RWPE1 (cell line): ENCODE measurements at regions not wholly inside any gene's neighbourhood (a gene's known extent, or its start where the extent isn't known, plus 50 kb on each side); places are given as distances from the start of the nearest gene placed in this dataset.

Experiments used
- CTCF ChIA-PET: fragments of 350-600 bp; sonication (Branson Sonifier 250); formaldehyde crosslinking; extraction: SDS; loops from one replicate; lab custom pipeline; 2021; lab: Yijun Ruan, JAX
- POLR2A ChIA-PET: fragments of 400-600 bp; formaldehyde crosslinking; extraction: SDS; loops from one replicate; lab custom pipeline; 2020; ENCODE audit warnings: antibody characterized with exemption; ENCODE audit not compliant: low non-redundant PET; lab: Yijun Ruan, JAX
- DNase-seq: peaks from one replicate; pipeline ENCODE4 v3.0.0; 2012; ENCODE audit warnings: low spot score
- H3K27ac ChIP-seq: fragments of 450-650 bp; 2 replicates; pipeline ENCODE4 v1.5.1; 2017
- CTCF ChIP-seq: fragments of 450-650 bp; conservative IDR thresholded peaks from 2 replicates; pipeline ENCODE4 v1.5.1; 2017; ENCODE audit warnings: low read depth, mild to moderate bottlenecking

- no peak for TF ChIP-seq CTCF
- CTCF ChIA-PET, result no interaction called here
- no peak overlapping the region for H3K27ac ChIP-seq
- no peak for DNase-seq
- POLR2A ChIA-PET, result no interaction called here
Measured at GRCh38 chr1:194081444-194081843, 895.0 kb upstream of the B3GALT2 start.

- TF ChIP-seq CTCF, result no peak
- H3K27ac ChIP-seq, result no peak overlapping the region
- DNase-seq, result no peak
- CTCF ChIA-PET, result no interaction called here
- POLR2A ChIA-PET, result no interaction called here
Measured at GRCh38 chr1:194080826-194081225, 894.4 kb upstream of the B3GALT2 start.

DNA sequence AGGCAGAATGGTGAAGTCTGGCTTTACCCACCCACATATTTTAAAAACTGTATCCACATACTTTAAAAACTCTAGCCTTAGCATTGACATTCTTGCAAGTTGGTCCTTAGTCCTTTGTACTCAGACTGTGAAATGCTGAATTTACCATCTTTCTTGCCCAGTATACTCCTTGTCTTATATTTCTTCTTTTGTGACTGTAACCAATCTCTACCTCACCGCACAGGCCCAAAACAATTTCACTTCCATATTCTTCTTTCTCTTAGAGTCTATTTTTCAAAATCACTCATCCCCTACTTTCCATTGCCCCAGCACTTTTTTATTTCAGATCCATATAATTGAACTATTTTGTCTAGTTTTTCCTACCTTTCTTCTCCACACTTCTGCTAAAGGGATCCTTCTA is 892.4 kb upstream of the B3GALT2 start:
- H3K27ac ChIP-seq, result no peak overlapping the region
- POLR2A ChIA-PET, result no interaction called here
- DNase-seq, result no peak
- CTCF ChIA-PET, result no interaction called here
- no peak for TF ChIP-seq CTCF

DNA sequence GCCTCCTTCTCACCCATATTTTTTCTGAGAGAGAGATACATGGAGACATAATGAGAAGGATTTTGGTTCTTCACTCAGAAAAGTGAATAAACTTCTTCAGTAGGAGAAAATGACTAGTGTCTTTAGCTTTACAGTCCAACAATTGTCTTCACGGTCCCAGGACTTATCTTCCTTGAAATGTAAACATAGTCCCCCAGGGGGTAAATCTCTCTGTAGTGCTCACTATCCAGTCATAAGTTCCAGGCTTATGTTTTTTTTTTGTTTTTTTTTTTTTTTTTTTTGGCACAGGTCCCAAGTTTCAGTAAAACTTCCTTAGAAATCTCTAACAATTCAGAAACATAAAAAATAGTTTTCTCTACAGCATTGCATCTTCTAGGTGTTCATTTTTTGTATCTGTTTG is 890.2 kb upstream of the B3GALT2 start:
- no peak overlapping the region for H3K27ac ChIP-seq
- TF ChIP-seq CTCF, result no peak
- no peak for DNase-seq
- ChIA-PET CTCF (interaction anchor here (1.2 kb wide), 1 partner anchor 175 kb away, joined by 4 read pairs; no protein-coding TSS in a partner anchor), POLR2A (no interaction called here)

GRCh38 chr1:194073833-194074232 is 887.4 kb upstream of the B3GALT2 start:
- ChIA-PET POLR2A (no interaction called here), CTCF (no interaction called here)
- DNase-seq, result no peak
- no peak for TF ChIP-seq CTCF
- H3K27ac ChIP-seq, result no peak overlapping the region

- no peak for DNase-seq
- CTCF ChIA-PET, result no interaction called here
- no peak for TF ChIP-seq CTCF
- H3K27ac ChIP-seq, result no peak overlapping the region
- POLR2A ChIA-PET, result no interaction called here
Measured at GRCh38 chr1:194071205-194071604, 884.8 kb upstream of the B3GALT2 start.

GRCh38 chr1:194069831-194070218 is 883.4 kb upstream of the B3GALT2 start:
- no peak for TF ChIP-seq CTCF
- ChIA-PET POLR2A (no interaction called here), CTCF (no interaction called here)
- no peak overlapping the region for H3K27ac ChIP-seq
- DNase-seq, result no peak
